Ishikawa (cell line): ENCODE measurements at regions not wholly inside any gene's neighbourhood (a gene's known extent, or its start where the extent isn't known, plus 50 kb on each side); places are given as distances from the start of the nearest gene placed in this dataset.

ENCODE experiments used
- CEBPB ChIP-seq: IDR thresholded peaks from 2 replicates; pipeline ENCODE4 v1.6.1; 2012
- CREB1 ChIP-seq: IDR thresholded peaks from 2 replicates; pipeline ENCODE4 v1.6.1; 2012; ENCODE audit warnings: low read depth
- EGR1 ChIP-seq: IDR thresholded peaks from 2 replicates; pipeline ENCODE4 v1.6.1; 2012
- EP300 ChIP-seq: IDR thresholded peaks from 2 replicates; pipeline ENCODE4 v1.6.1; 2012; ENCODE audit warnings: borderline replicate concordance
- FOXM1 ChIP-seq: IDR thresholded peaks from 2 replicates; pipeline ENCODE4 v1.6.1; 2012; ENCODE audit warnings: low read depth, borderline replicate concordance
- MAX ChIP-seq: IDR thresholded peaks from 2 replicates; pipeline ENCODE4 v1.6.1; 2012
- NFIC ChIP-seq: IDR thresholded peaks from 2 replicates; pipeline ENCODE4 v1.6.1; 2012
- RAD21 ChIP-seq: IDR thresholded peaks from 2 replicates; pipeline ENCODE4 v1.6.1; 2012; ENCODE audit warnings: low read depth
- TAF1 ChIP-seq: IDR thresholded peaks from 2 replicates; pipeline ENCODE4 v1.6.1; 2012; ENCODE audit warnings: low read depth, mild to moderate bottlenecking
- TCF12 ChIP-seq: IDR thresholded peaks from 2 replicates; pipeline ENCODE4 v1.6.1; 2012; ENCODE audit warnings: low read depth
- TEAD4 ChIP-seq: IDR thresholded peaks from 2 replicates; pipeline ENCODE4 v1.6.1; 2012
- YY1 ChIP-seq: IDR thresholded peaks from 2 replicates; pipeline ENCODE4 v1.6.1; 2012; ENCODE audit warnings: low read depth
- ZBTB7A ChIP-seq: IDR thresholded peaks from 2 replicates; pipeline ENCODE4 v1.6.1; 2012; ENCODE audit warnings: low read depth
- TF ChIP-seq, protein P1 (sequence below): IDR thresholded peaks from 2 replicates; pipeline ENCODE4 v1.6.1; 2012
- TF ChIP-seq, protein P2 (sequence below): IDR thresholded peaks from 2 replicates; pipeline ENCODE4 v1.6.1; 2012; ENCODE audit warnings: low read depth, mild to moderate bottlenecking

DNA sequence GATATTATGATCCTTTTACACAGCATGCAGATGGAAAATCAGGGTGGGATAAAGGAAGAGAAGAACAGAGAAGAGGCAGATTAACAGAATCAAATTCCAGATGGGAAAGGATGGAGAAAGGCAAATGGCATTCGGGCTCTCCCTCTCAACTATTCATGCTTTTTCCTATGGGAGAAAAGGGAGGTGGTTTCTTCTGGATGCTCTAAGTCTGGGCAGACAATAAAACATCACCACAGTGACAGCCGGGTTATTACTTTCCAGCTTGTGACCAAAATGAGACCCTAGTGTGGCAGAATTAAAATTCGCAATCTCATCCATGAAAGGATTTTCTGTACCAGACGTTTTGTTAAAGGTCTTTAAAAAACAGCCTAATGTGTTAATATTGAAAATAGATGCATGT is 440.7 kb downstream of the RND3 start:
- TF ChIP-seq MAX (no peak), YY1 (no peak), TAF1 (no peak), CEBPB (no peak), NFIC (no peak)

DNA sequence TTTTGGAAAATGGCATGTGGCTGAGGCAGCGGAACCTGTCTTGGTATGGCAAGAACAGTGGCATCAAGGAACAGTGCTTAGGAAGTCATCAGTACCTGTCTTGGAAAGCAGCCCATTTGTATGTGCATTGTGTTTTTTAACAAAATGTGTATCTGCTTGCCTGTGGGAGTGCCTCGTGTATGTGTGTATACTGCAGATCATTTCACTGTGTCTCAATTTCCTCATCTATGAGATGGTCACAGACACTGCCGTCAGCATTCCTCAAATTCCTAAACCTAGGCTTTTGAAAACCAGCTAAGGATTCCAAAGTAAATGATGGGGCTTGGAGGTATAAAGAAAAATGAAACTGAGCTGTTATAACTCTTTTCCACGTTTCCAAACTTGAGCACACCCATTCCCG is 441.3 kb downstream of the RND3 start:
- no peak for TF ChIP-seq YY1
- TF ChIP-seq TCF12, result no peak
- no peak for TF ChIP-seq NFIC
- no peak for TF ChIP-seq TAF1
- TF ChIP-seq, protein P1, sequence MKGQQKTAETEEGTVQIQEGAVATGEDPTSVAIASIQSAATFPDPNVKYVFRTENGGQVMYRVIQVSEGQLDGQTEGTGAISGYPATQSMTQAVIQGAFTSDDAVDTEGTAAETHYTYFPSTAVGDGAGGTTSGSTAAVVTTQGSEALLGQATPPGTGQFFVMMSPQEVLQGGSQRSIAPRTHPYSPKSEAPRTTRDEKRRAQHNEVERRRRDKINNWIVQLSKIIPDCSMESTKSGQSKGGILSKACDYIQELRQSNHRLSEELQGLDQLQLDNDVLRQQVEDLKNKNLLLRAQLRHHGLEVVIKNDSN, result no peak
- no peak for TF ChIP-seq MAX
- TF ChIP-seq EP300, result no peak
- TF ChIP-seq, protein P2, sequence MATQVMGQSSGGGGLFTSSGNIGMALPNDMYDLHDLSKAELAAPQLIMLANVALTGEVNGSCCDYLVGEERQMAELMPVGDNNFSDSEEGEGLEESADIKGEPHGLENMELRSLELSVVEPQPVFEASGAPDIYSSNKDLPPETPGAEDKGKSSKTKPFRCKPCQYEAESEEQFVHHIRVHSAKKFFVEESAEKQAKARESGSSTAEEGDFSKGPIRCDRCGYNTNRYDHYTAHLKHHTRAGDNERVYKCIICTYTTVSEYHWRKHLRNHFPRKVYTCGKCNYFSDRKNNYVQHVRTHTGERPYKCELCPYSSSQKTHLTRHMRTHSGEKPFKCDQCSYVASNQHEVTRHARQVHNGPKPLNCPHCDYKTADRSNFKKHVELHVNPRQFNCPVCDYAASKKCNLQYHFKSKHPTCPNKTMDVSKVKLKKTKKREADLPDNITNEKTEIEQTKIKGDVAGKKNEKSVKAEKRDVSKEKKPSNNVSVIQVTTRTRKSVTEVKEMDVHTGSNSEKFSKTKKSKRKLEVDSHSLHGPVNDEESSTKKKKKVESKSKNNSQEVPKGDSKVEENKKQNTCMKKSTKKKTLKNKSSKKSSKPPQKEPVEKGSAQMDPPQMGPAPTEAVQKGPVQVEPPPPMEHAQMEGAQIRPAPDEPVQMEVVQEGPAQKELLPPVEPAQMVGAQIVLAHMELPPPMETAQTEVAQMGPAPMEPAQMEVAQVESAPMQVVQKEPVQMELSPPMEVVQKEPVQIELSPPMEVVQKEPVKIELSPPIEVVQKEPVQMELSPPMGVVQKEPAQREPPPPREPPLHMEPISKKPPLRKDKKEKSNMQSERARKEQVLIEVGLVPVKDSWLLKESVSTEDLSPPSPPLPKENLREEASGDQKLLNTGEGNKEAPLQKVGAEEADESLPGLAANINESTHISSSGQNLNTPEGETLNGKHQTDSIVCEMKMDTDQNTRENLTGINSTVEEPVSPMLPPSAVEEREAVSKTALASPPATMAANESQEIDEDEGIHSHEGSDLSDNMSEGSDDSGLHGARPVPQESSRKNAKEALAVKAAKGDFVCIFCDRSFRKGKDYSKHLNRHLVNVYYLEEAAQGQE, result no peak
- TF ChIP-seq FOXM1, result no peak
- no peak for TF ChIP-seq CREB1

- TF ChIP-seq FOXM1, result no peak
Measured at GRCh38 chr2:150045601-150046000, 441.9 kb downstream of the RND3 start.

DNA sequence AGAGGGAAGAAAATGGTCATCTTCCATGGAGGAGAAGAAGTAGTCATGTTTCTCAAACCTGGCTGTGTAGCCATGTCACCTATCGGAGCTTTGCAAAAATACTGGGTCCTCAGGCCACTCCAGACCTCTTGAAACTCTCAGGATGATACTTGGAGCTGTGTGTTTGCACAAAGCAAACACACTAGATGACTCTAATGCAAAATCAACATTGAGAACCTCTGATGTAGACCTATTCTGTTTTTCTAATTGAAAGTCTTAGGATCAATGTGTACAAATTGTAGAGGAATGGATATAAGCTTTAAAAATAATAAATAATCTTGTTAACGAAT is 444.3 kb downstream of the RND3 start:
- TF ChIP-seq YY1 (no peak), FOXM1 (no peak), NFIC (no peak), MAX (no peak), EGR1 (no peak), TCF12 (no peak)

- TF ChIP-seq TEAD4, result no peak
- no peak for TF ChIP-seq YY1
- TF ChIP-seq TCF12, result no peak
- TF ChIP-seq EP300, result no peak
- no peak for TF ChIP-seq NFIC
- no peak for TF ChIP-seq FOXM1
- no peak for TF ChIP-seq TAF1
- TF ChIP-seq, protein P2, result no peak
- no peak for TF ChIP-seq CREB1
- no peak for TF ChIP-seq CEBPB
- TF ChIP-seq ZBTB7A, result no peak
- TF ChIP-seq MAX, result no peak
- TF ChIP-seq, protein P1, result no peak
- no peak for TF ChIP-seq EGR1
- no peak for TF ChIP-seq RAD21
Measured at GRCh38 chr2:150042500-150043171, 444.8 kb downstream of the RND3 start.

DNA sequence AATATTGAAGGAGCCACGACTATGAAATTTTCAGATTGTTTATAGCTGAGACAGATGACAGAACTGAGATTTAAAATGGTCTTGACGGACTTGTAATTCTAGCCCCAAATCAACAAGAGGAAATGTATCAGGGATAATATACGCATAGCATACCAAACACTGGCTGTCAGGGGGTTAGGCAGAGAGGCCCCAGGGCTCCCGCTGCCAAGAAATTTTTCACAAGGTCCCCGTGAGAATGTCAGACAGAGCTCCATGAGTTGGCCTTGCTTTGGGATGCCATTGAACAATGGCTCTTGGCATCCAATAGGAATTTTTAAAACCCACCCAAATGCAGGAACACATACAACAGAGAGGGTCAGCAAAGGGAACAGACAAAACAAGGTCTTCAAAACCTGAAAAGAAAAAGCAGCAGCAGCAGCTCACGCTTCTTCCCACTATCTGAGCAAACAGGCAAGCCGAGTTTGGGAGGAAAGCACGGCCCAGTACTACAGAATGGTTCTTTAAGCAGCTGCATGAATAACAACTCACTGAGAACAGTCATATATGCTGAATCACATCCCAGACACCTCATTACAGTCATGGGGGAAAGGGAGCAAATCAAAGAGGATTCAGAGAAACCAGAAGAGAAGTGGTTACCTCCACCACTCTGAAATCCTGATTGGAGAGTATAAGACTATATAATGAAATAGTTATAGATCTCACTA is 445.6 kb downstream of the RND3 start:
- no peak for TF ChIP-seq MAX
- no peak for TF ChIP-seq EGR1
- no peak for TF ChIP-seq CEBPB
- no peak for TF ChIP-seq TEAD4
- no peak for TF ChIP-seq ZBTB7A
- TF ChIP-seq RAD21, result no peak
- no peak for TF ChIP-seq NFIC
- TF ChIP-seq, protein P1, result no peak
